Mesenchymal stem cell (in vitro differentiated cells and primary cell): ENCODE measurements at regions not wholly inside any gene's neighbourhood (a gene's known extent, or its start where the extent isn't known, plus 50 kb on each side); places are given as distances from the start of the nearest gene placed in this dataset.

ENCODE experiments used
- DNase-seq: peaks from one replicate; pipeline ENCODE4 v3.0.0-alpha.2; 2013
- H2AFZ ChIP-seq: one replicate; pipeline ENCODE4 v1.6.1; 2013; ENCODE audit warnings: low read depth, mild to moderate bottlenecking, control low read depth, inconsistent platforms, low read length, moderate library complexity
- H2AK5ac ChIP-seq: 2 replicates; pipeline ENCODE4 v1.6.1; 2013; ENCODE audit warnings: low read length, moderate library complexity, mild to moderate bottlenecking, inconsistent platforms; ENCODE audit not compliant: severe bottlenecking
- H2BK120ac ChIP-seq: one replicate; pipeline ENCODE4 v1.6.1; 2013; ENCODE audit warnings: low read depth, mild to moderate bottlenecking, inconsistent platforms, low read length, moderate library complexity
- H2BK12ac ChIP-seq, 2 experiments: one replicate each; pipeline ENCODE4 v1.6.1; 2013; ENCODE audit warnings: inconsistent platforms in 2 of 2, low read length in 2 of 2, mild to moderate bottlenecking in 2 of 2, moderate library complexity in 2 of 2, control low read depth in 1 of 2
- H2BK15ac ChIP-seq: one replicate; pipeline ENCODE4 v1.6.1; 2013; ENCODE audit warnings: mild to moderate bottlenecking, low read depth, inconsistent platforms; ENCODE audit not compliant: poor library complexity, severe bottlenecking
- H2BK5ac ChIP-seq: 2 replicates; pipeline ENCODE4 v1.6.1; 2013; ENCODE audit warnings: low read depth, mild to moderate bottlenecking, low read length, control low read depth, inconsistent platforms; ENCODE audit not compliant: poor library complexity, severe bottlenecking
- H3K14ac ChIP-seq, 2 experiments: one replicate each; pipeline ENCODE4 v1.6.1; 2013; ENCODE audit warnings: inconsistent platforms in 2 of 2, low read length in 2 of 2, control low read depth in 1 of 2, mild to moderate bottlenecking in 1 of 2, moderate library complexity in 1 of 2
- H3K18ac ChIP-seq, 2 experiments: one replicate each; pipeline ENCODE4 v1.6.1; 2013; ENCODE audit warnings: inconsistent platforms in 2 of 2, low read length in 2 of 2, control low read depth in 1 of 2, low read depth in 1 of 2, mild to moderate bottlenecking in 1 of 2
- H3K23ac ChIP-seq, 2 experiments: one replicate each; pipeline ENCODE4 v1.6.1; 2013; ENCODE audit warnings: inconsistent platforms in 2 of 2, low read length in 2 of 2, mild to moderate bottlenecking in 2 of 2, moderate library complexity in 2 of 2, control low read depth in 1 of 2
- H3K27ac ChIP-seq: 2 replicates; pipeline ENCODE4 v1.5.1; 2013; ENCODE audit warnings: mild to moderate bottlenecking, moderate library complexity, low read length, control low read depth, inconsistent platforms; ENCODE audit not compliant: poor library complexity, severe bottlenecking
- H3K27me3 ChIP-seq, 2 experiments: 2 replicates each; pipeline versions ENCODE4 v1.6.1 to v1.7.0; 2013; ENCODE audit warnings: low read length in 2 of 2, mild to moderate bottlenecking in 2 of 2, moderate library complexity in 2 of 2, control low read depth in 1 of 2, inconsistent platforms in 1 of 2; ENCODE audit not compliant: control insufficient read depth in 1 of 2, insufficient read depth in 1 of 2
- H3K36me3 ChIP-seq, 2 experiments: 2 replicates each; pipeline versions ENCODE4 v1.6.1 to v1.7.0; 2013; ENCODE audit warnings: low read length in 2 of 2, control low read depth in 1 of 2, inconsistent platforms in 1 of 2, low read depth in 1 of 2, mild to moderate bottlenecking in 1 of 2; ENCODE audit not compliant: insufficient read depth in 2 of 2, control insufficient read depth in 1 of 2
- H3K4ac ChIP-seq, 2 experiments: one replicate each; pipeline ENCODE4 v1.6.1; 2013; ENCODE audit warnings: inconsistent platforms in 2 of 2, low read length in 2 of 2, mild to moderate bottlenecking in 2 of 2, moderate library complexity in 2 of 2, control low read depth in 1 of 2, low read depth in 1 of 2
- H3K4me1 ChIP-seq: 2 replicates; pipeline ENCODE4 v1.6.1; 2013; ENCODE audit warnings: low read depth, low read length, control low read depth; ENCODE audit not compliant: control insufficient read depth, insufficient read depth
- H3K4me2 ChIP-seq: 2 replicates; pipeline ENCODE4 v1.6.1; 2013; ENCODE audit warnings: low read length, mild to moderate bottlenecking, inconsistent platforms; ENCODE audit not compliant: poor library complexity, severe bottlenecking
- H3K4me3 ChIP-seq, 2 experiments: 2 replicates each; pipeline versions ENCODE4 v1.5.1 to v1.7.0; 2013; ENCODE audit warnings: low read length in 2 of 2, mild to moderate bottlenecking in 2 of 2, control low read depth in 1 of 2, low read depth in 1 of 2; ENCODE audit not compliant: insufficient read depth in 1 of 2
- H3K79me1 ChIP-seq: replicated peaks from 2 replicates; pipeline ENCODE4 v1.6.1; 2013; ENCODE audit warnings: mild to moderate bottlenecking, control low read depth, low read length, inconsistent platforms; ENCODE audit not compliant: poor library complexity, severe bottlenecking
- H3K9ac ChIP-seq: 2 replicates; pipeline ENCODE4 v1.7.0; 2013; ENCODE audit warnings: mild to moderate bottlenecking, low read length, moderate library complexity
- H3K9me3 ChIP-seq: 2 replicates; pipeline ENCODE4 v1.7.0; 2013; ENCODE audit warnings: mild to moderate bottlenecking, low read length; ENCODE audit not compliant: control insufficient read depth
- H4K8ac ChIP-seq: one replicate; pipeline ENCODE4 v1.6.1; 2013; ENCODE audit warnings: inconsistent platforms, mild to moderate bottlenecking, low read length, moderate library complexity
- H4K91ac ChIP-seq: one replicate; pipeline ENCODE4 v1.6.1; 2013; ENCODE audit warnings: mild to moderate bottlenecking, low read length, inconsistent platforms
- WGBS: methylation state at CpG from one replicate; pipeline ENCODE4 v1.1.7; 2013; ENCODE audit warnings: mixed read lengths; 5-methylcytosine and 5-hydroxymethylcytosine counted together

DNA sequence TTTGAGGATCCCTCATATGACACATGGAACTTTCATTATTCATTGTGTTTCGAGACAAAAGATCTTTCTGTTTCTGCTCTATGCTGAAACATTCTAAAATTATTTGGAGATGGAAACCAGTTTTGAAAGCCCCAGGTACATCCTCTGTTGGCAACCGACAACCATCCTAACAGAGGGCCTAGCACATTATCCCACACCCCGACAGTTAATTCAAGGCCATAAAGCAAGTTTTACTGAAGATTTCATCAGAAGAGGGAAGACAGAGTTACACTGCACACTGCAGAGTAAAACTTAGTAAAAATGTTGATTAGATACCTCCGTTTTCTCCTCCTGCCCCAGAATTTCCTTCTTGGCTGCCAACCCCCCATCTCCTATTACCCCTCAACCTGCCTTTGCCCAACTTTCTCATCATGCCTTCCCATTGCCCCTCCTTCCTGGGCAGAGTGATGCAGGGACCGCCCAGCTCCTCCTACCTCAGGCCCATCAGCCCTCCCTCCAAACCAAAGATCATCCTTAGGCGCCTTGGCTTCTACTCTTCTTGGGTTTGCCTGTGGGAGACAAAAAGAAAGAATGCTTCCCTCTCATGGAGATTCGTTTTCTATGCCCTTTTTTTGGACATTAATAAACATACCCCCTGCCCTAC is 52.9 kb upstream of the CITED4 start:
- no peak overlapping the region for H2BK12ac ChIP-seq
- no peak overlapping the region for H4K91ac ChIP-seq
- 83% methylated on average over 7 of the region's 7 CpGs for WGBS
- H3K9me3 ChIP-seq: no peaks in the 10 kb centered on the region
- no peak overlapping the region for H2AK5ac ChIP-seq
- H3K79me1 ChIP-seq: no peaks in the 10 kb centered on the region
- H3K36me3 ChIP-seq: no peaks in the 10 kb centered on the region
- H3K4me3 ChIP-seq: no peak overlapping the region
- no peak overlapping the region for H3K27ac ChIP-seq
- H3K23ac ChIP-seq: no peak overlapping the region
- no peak overlapping the region for H4K8ac ChIP-seq
- no peaks in the 10 kb centered on the region for H3K4me1 ChIP-seq
- H2BK15ac ChIP-seq: no peak overlapping the region
- no peak overlapping the region for H3K4ac ChIP-seq
- H3K4me2 ChIP-seq: no peak overlapping the region
- H3K9ac ChIP-seq: no peak overlapping the region
- DNase-seq: no peak
- H2BK120ac ChIP-seq: no peak overlapping the region
- H2BK5ac ChIP-seq: no peak overlapping the region
- H3K14ac ChIP-seq: no peak overlapping the region
- H2AFZ ChIP-seq: no peak overlapping the region
- H3K18ac ChIP-seq: no peak overlapping the region
- H3K27me3 ChIP-seq: peaks cover 0 to 5% of the 10 kb centered on the region in 2 experiments

DNA sequence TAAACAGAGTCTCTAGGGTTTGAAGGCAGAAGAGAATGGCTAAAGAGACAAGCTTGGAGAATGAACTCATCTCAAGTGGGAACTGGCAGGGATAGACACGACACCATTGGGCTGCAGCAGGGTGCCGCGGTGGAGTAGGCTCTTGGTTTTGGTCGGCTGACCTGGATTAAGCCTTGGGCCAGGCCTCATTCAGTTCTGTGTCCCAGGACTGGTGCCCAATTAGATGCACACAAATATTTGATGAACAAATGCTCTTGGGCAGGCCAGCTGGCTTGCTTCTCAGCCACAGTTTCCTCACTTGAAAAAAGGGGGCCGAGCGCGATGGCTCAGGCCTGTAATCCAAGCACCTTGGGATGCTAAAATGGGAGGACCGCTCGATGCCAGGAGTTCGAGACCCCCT is 53.4 kb upstream of the CITED4 start:
- Histone ChIP-seq H3K9ac (no peak overlapping the region), H3K79me1 (no peaks in the 10 kb centered on the region), H3K4me3 (no peak overlapping the region), H4K91ac (no peak overlapping the region), H3K14ac (no peak overlapping the region), H3K4me2 (no peak overlapping the region), H2BK15ac (no peak overlapping the region), H3K4ac (no peak overlapping the region), H3K18ac (no peak overlapping the region), H3K23ac (no peak overlapping the region), H3K9me3 (no peaks in the 10 kb centered on the region), H2BK5ac (no peak overlapping the region), H3K4me1 (no peaks in the 10 kb centered on the region), H2AK5ac (no peak overlapping the region), H2BK12ac (no peak overlapping the region), H3K27me3 (peaks cover 0 to 5% of the 10 kb centered on the region in 2 experiments), H3K36me3 (no peaks in the 10 kb centered on the region), H2BK120ac (no peak overlapping the region), H3K27ac (no peak overlapping the region), H4K8ac (no peak overlapping the region), H2AFZ (no peak overlapping the region)
- WGBS: 98% methylated on average over 8 of the region's 10 CpGs
- DNase-seq: no peak

- Histone ChIP-seq H3K23ac (peak overlapping the region in 1 of 2 experiments; percentile 54), H3K4me3 (no peak overlapping the region), H3K9me3 (no peaks in the 10 kb centered on the region), H2AK5ac (no peak overlapping the region), H4K8ac (no peak overlapping the region), H2BK120ac (no peak overlapping the region), H2AFZ (no peak overlapping the region), H3K27ac (no peak overlapping the region), H2BK12ac (no peak overlapping the region), H3K4me1 (no peaks in the 10 kb centered on the region), H3K79me1 (no peaks in the 10 kb centered on the region), H3K9ac (no peak overlapping the region), H3K14ac (no peak overlapping the region), H3K4ac (no peak overlapping the region), H2BK5ac (no peak overlapping the region), H3K36me3 (no peaks in the 10 kb centered on the region), H3K18ac (no peak overlapping the region), H4K91ac (no peak overlapping the region), H3K4me2 (no peak overlapping the region), H3K27me3 (peaks cover 0 to 8% of the 10 kb centered on the region in 2 experiments), H2BK15ac (no peak overlapping the region)
- no peak for DNase-seq
- 90% methylated on average over 6 of the region's 6 CpGs for WGBS
Observed at GRCh38 chr1:40917995-40918711, 56.0 kb upstream of the CITED4 start.

- H2BK120ac ChIP-seq: no peak overlapping the region
- no peak overlapping the region for H4K8ac ChIP-seq
- H3K4ac ChIP-seq: no peak overlapping the region
- WGBS: 79% methylated on average over 12 of the region's 12 CpGs
- H3K18ac ChIP-seq: no peak overlapping the region
- no peak overlapping the region for H3K14ac ChIP-seq
- H3K4me3 ChIP-seq: no peak overlapping the region
- no peak overlapping the region for H3K9ac ChIP-seq
- no peaks in the 10 kb centered on the region for H3K79me1 ChIP-seq
- peaks cover 0 to 8% of the 10 kb centered on the region in 2 experiments for H3K27me3 ChIP-seq
- H3K9me3 ChIP-seq: no peaks in the 10 kb centered on the region
- DNase-seq: no peak
- H2BK5ac ChIP-seq: no peak overlapping the region
- no peak overlapping the region for H4K91ac ChIP-seq
- no peak overlapping the region for H3K4me2 ChIP-seq
- no peak overlapping the region for H3K23ac ChIP-seq
- H2BK12ac ChIP-seq: no peak overlapping the region
- H2AFZ ChIP-seq: no peak overlapping the region
- H2AK5ac ChIP-seq: no peak overlapping the region
- no peaks in the 10 kb centered on the region for H3K4me1 ChIP-seq
- no peaks in the 10 kb centered on the region for H3K36me3 ChIP-seq
- H2BK15ac ChIP-seq: no peak overlapping the region
- H3K27ac ChIP-seq: no peak overlapping the region
Observed at GRCh38 chr1:40919475-40920011, 57.4 kb upstream of the CITED4 start.
